Tibial nerve (tissue), 4 donors: ENCODE measurements at regions not wholly inside any gene's neighbourhood (a gene's known extent, or its start where the extent isn't known, plus 50 kb on each side); places are given as distances from the start of the nearest gene placed in this dataset.

ENCODE experiments used
- DNase-seq, 2 donors: peaks; one replicate each; pipeline ENCODE4 v3.0.0-alpha.2; 2019; ENCODE audit warnings: low spot score in 2 of 2
- H3K27ac ChIP-seq, 4 donors: fragments of 200-600 bp; sonication (generic) in 3 of 4; one replicate each; pipeline ENCODE4 v1.5.1; 2017 to 2019; ENCODE audit warnings: mild to moderate bottlenecking in 1 of 4
- H3K27me3 ChIP-seq, 2 donors: fragments of 200-600 bp; sonication (generic) in 1 of 2; one replicate each; pipeline versions ENCODE4 v1.5.1 to v1.6.0; 2017 to 2019
- H3K36me3 ChIP-seq, 3 donors: fragments of 200-600 bp; sonication (generic); one replicate each; pipeline ENCODE4 v1.5.1; 2018 to 2019
- H3K4me1 ChIP-seq, 4 donors: fragments of 200-600 bp; sonication (generic) in 3 of 4; one replicate each; pipeline ENCODE4 v1.5.1; 2017 to 2019
- H3K4me3 ChIP-seq, 4 donors: fragments of 200-600 bp; sonication (generic) in 3 of 4; one replicate each; pipeline ENCODE4 v1.5.1; 2017 to 2019; ENCODE audit warnings: mild to moderate bottlenecking in 1 of 4, moderate library complexity in 1 of 4
- H3K9me3 ChIP-seq, 4 donors: fragments of 200-600 bp; sonication (generic) in 3 of 4; one replicate each; pipeline ENCODE4 v1.5.1; 2017 to 2019
- EP300 ChIP-seq, 2 donors: sonication (generic); formaldehyde crosslinking; IDR thresholded peaks; one replicate each; pipeline ENCODE4 v1.6.1; 2017; ENCODE audit warnings: antibody characterized with exemption in 2 of 2, mild to moderate bottlenecking in 1 of 2
- POLR2A ChIP-seq, 2 donors: fragments of 450-650 bp; IDR thresholded peaks; one replicate each; pipeline ENCODE4 v1.6.1; 2017; ENCODE audit warnings: antibody characterized with exemption in 2 of 2, mild to moderate bottlenecking in 2 of 2, moderate library complexity in 2 of 2
- WGBS, 2 donors: methylation state at CpG; one replicate each; pipeline ENCODE4 v1.1.5; 2018; 5-methylcytosine and 5-hydroxymethylcytosine counted together
- TF ChIP-seq, protein P1 (sequence below), 5 experiments: fragments of 200-600 bp in 3 of 5; fragments of 450-650 bp in 2 of 5; sonication (generic) in 3 of 5; IDR thresholded peaks; one replicate each; pipeline ENCODE4 v1.5.1; 2016 to 2019; ENCODE audit warnings: antibody characterized with exemption in 5 of 5, mild to moderate bottlenecking in 3 of 5, moderate library complexity in 2 of 5

GRCh38 chr20:48238781-48239180 is 453.5 kb upstream of the SULF2 start:
- Histone ChIP-seq H3K4me1 (no peaks in the 10 kb centered on the region), H3K27ac (no peak overlapping the region), H3K36me3 (no peaks in the 10 kb centered on the region), H3K4me3 (no peak overlapping the region), H3K27me3 (no peaks in the 10 kb centered on the region), H3K9me3 (no peaks in the 10 kb centered on the region)
- DNase-seq: no peak
- no peak for TF ChIP-seq EP300 (IDR thresholded peaks at IDR 0.05)
- TF ChIP-seq, protein P1, sequence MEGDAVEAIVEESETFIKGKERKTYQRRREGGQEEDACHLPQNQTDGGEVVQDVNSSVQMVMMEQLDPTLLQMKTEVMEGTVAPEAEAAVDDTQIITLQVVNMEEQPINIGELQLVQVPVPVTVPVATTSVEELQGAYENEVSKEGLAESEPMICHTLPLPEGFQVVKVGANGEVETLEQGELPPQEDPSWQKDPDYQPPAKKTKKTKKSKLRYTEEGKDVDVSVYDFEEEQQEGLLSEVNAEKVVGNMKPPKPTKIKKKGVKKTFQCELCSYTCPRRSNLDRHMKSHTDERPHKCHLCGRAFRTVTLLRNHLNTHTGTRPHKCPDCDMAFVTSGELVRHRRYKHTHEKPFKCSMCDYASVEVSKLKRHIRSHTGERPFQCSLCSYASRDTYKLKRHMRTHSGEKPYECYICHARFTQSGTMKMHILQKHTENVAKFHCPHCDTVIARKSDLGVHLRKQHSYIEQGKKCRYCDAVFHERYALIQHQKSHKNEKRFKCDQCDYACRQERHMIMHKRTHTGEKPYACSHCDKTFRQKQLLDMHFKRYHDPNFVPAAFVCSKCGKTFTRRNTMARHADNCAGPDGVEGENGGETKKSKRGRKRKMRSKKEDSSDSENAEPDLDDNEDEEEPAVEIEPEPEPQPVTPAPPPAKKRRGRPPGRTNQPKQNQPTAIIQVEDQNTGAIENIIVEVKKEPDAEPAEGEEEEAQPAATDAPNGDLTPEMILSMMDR (IDR thresholded peaks at IDR 0.05): no peak
- TF ChIP-seq POLR2A (IDR thresholded peaks at IDR 0.05): no peak
- 44 to 49% methylated on average over 4 of the region's 4 CpGs for WGBS, 2 donors

DNA sequence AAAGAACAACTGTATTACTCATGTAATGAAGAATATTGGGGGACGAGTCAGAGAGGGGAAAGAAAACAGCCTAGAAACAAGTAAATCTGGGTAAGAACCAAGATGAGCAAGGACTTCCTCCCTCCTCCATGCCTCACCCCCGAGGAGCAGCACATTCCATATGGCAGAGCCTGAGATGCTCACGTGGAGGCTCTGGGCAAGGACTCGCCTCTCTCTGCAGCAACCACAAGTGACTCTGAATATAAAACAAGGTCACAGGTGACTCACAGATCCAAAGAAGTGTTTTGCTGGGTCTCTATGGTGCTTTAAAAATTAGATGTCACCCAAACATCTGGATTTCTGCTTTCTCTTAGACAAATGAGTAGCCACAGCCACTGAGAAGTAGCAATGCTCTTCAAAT is 453.0 kb upstream of the SULF2 start:
- no peak overlapping the region for H3K27ac ChIP-seq

GRCh38 chr20:48236000-48236970 is 451.0 kb upstream of the SULF2 start:
- Histone ChIP-seq H3K27ac (no peak overlapping the region), H3K27me3 (no peaks in the 10 kb centered on the region), H3K4me3 (no peak overlapping the region), H3K9me3 (peaks cover 0 to 5% (median 0%) of the 10 kb centered on the region in 4 donors), H3K36me3 (no peaks in the 10 kb centered on the region), H3K4me1 (no peaks in the 10 kb centered on the region)
- DNase-seq: no peak
- TF ChIP-seq, protein P1 (IDR thresholded peaks at IDR 0.05): no peak
- TF ChIP-seq POLR2A (IDR thresholded peaks at IDR 0.05) (no peak), EP300 (IDR thresholded peaks at IDR 0.05) (no peak)
- 65 to 70% methylated on average over 10 of the region's 10 CpGs for WGBS, 2 donors

More for the DNA sequence above, 453.0 kb upstream of the SULF2 start:
- TF ChIP-seq, protein P1 (IDR thresholded peaks at IDR 0.05): no peak
- TF ChIP-seq EP300 (IDR thresholded peaks at IDR 0.05): no peak
- no peak for TF ChIP-seq POLR2A (IDR thresholded peaks at IDR 0.05)
- no peaks in the 10 kb centered on the region for H3K27me3 ChIP-seq
- H3K36me3 ChIP-seq: no peaks in the 10 kb centered on the region
- WGBS, 2 donors: 61 to 72% methylated on average over 4 of the region's 4 CpGs
- H3K9me3 ChIP-seq: no peaks in the 10 kb centered on the region
- no peak overlapping the region for H3K4me3 ChIP-seq
- DNase-seq: no peak
- H3K4me1 ChIP-seq: no peaks in the 10 kb centered on the region

- Histone ChIP-seq H3K9me3 (peaks cover 0 to 15% (median 0%) of the 10 kb centered on the region in 4 donors), H3K27ac (no peak overlapping the region), H3K36me3 (no peaks in the 10 kb centered on the region), H3K27me3 (no peaks in the 10 kb centered on the region), H3K4me3 (no peak overlapping the region), H3K4me1 (no peaks in the 10 kb centered on the region)
- WGBS, 2 donors: 86 to 91% methylated on average over 6 of the region's 6 CpGs
- no peak for TF ChIP-seq EP300 (IDR thresholded peaks at IDR 0.05)
- TF ChIP-seq, protein P1 (IDR thresholded peaks at IDR 0.05): no peak
- TF ChIP-seq POLR2A (IDR thresholded peaks at IDR 0.05): no peak
- no peak for DNase-seq
Observed at GRCh38 chr20:48234951-48235350, 449.7 kb upstream of the SULF2 start.

DNA sequence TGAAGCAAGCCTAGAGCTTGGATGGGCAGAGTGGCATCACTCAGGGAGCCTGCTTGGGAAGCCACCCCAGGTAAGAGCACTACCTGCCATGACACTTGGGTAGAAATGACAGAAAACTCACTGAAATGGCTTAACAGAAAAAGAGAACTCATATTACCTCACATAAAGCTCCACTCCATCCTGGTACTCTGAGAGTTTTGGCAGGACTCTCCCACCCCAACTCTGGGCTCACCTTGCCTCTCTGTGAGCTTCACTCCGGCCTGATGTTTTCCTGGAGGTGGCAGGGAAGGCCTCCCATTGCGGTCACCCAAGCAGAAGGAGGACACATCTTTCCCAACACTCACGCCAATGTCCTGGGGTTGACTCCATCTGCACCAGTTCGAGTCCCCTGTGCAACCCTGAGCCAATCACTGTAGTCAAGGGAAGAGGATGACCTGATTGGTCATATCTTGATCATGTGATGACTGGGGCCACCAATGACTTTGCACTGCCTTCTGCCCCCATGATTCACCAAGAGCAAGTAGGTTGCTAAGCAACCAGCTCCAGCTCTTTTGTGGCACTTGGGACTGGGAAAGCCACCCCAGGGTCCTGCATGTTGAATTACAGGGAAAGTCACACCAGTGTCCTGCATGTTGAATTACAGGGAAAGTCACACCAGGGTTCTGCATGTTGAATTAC is 446.1 kb upstream of the SULF2 start:
- DNase-seq: no peak
- TF ChIP-seq POLR2A (IDR thresholded peaks at IDR 0.05) (no peak), EP300 (IDR thresholded peaks at IDR 0.05) (no peak)
- TF ChIP-seq, protein P1 (IDR thresholded peaks at IDR 0.05): no peak
- Histone ChIP-seq H3K27ac (no peak overlapping the region), H3K4me3 (no peak overlapping the region), H3K36me3 (no peaks in the 10 kb centered on the region), H3K4me1 (no peaks in the 10 kb centered on the region), H3K9me3 (peaks cover 0 to 15% (median 0%) of the 10 kb centered on the region in 4 donors), H3K27me3 (no peaks in the 10 kb centered on the region)
- WGBS, 2 donors: 75 to 98% methylated on average over 4 of the region's 4 CpGs
